Upper lobe of right lung (tissue), 1 donor: ENCODE measurements at regions not wholly inside any gene's neighbourhood (a gene's known extent, or its start where the extent isn't known, plus 50 kb on each side); places are given as distances from the start of the nearest gene placed in this dataset.

Experiments used
- ATAC-seq: fragments of 200-7000 bp; cut with Tn5 transposase; one replicate; pipeline ENCODE4 v1.9.1; 2020; ENCODE audit warnings: mild to moderate bottlenecking, moderate library complexity
- DNase-seq: peaks from one replicate; pipeline ENCODE4 v3.0.0-alpha.2; 2020
- H3K27ac ChIP-seq: fragments of 200-600 bp; one replicate; pipeline ENCODE4 v1.8.0; 2022
- H3K27me3 ChIP-seq: fragments of 200-600 bp; one replicate; pipeline ENCODE4 v1.8.0; 2022; ENCODE audit warnings: mild to moderate bottlenecking
- H3K36me3 ChIP-seq: fragments of 200-600 bp; one replicate; pipeline ENCODE4 v1.8.0; 2022
- H3K4me1 ChIP-seq: fragments of 200-600 bp; one replicate; pipeline ENCODE4 v1.8.0; 2022
- H3K4me3 ChIP-seq: fragments of 200-600 bp; one replicate; pipeline ENCODE4 v1.8.0; 2022; ENCODE audit warnings: mild to moderate bottlenecking
- H3K9me3 ChIP-seq: fragments of 200-600 bp; one replicate; pipeline ENCODE4 v1.8.0; 2022
- CTCF ChIP-seq: fragments of 200-600 bp; IDR thresholded peaks from one replicate; pipeline ENCODE4 v1.8.0; 2022; ENCODE audit warnings: antibody characterized with exemption
- intact Hi-C: fragments of 100-400 bp; cut with DNase I; formaldehyde crosslinking; loops from one replicate; pipeline ENCODE4 v1.11.0; 2022
- donor health status: DM: no; HTN: yes; CAD: no; lungs with severe emphysema.

- no peak for DNase-seq
- no peak overlapping the region for H3K4me3 ChIP-seq
- H3K36me3 ChIP-seq, result no peaks in the 10 kb centered on the region
- TF ChIP-seq CTCF, result no peak
- H3K4me1 ChIP-seq, result no peaks in the 10 kb centered on the region
- no peak for ATAC-seq
- intact Hi-C loops, result no loop called here
- no peaks in the 10 kb centered on the region for H3K27me3 ChIP-seq
- no peak overlapping the region for H3K27ac ChIP-seq
- H3K9me3 ChIP-seq, result no peaks in the 10 kb centered on the region
Measured at GRCh38 chr3:26245236-26245635, 377.3 kb upstream of the LRRC3B start.

- ATAC-seq (no peak), DNase-seq (no peak)
- H3K9me3 ChIP-seq, result no peaks in the 10 kb centered on the region
- no peaks in the 10 kb centered on the region for H3K4me1 ChIP-seq
- H3K36me3 ChIP-seq, result no peaks in the 10 kb centered on the region
- TF ChIP-seq CTCF, result no peak
- no peak overlapping the region for H3K27ac ChIP-seq
- H3K4me3 ChIP-seq, result no peak overlapping the region
- H3K27me3 ChIP-seq, result no peaks in the 10 kb centered on the region
- intact Hi-C loops, result no loop called here
Measured at GRCh38 chr3:26246901-26247300, 375.7 kb upstream of the LRRC3B start.

GRCh38 chr3:26247712-26248111 is 374.9 kb upstream of the LRRC3B start:
- H3K27ac ChIP-seq, result no peak overlapping the region
- H3K27me3 ChIP-seq, result no peaks in the 10 kb centered on the region
- no peaks in the 10 kb centered on the region for H3K36me3 ChIP-seq
- H3K4me3 ChIP-seq, result no peak overlapping the region
- no peak for TF ChIP-seq CTCF
- no peaks in the 10 kb centered on the region for H3K9me3 ChIP-seq
- no peak for ATAC-seq
- intact Hi-C loops, result no loop called here
- no peaks in the 10 kb centered on the region for H3K4me1 ChIP-seq
- no peak for DNase-seq

- no peaks in the 10 kb centered on the region for H3K27me3 ChIP-seq
- H3K4me3 ChIP-seq, result no peak overlapping the region
- no peak overlapping the region for H3K27ac ChIP-seq
- no peaks in the 10 kb centered on the region for H3K36me3 ChIP-seq
- intact Hi-C loops, result no loop called here
- no peaks in the 10 kb centered on the region for H3K9me3 ChIP-seq
- DNase-seq (no peak), ATAC-seq (no peak)
- H3K4me1 ChIP-seq, result no peaks in the 10 kb centered on the region
- no peak for TF ChIP-seq CTCF
Measured at GRCh38 chr3:26252001-26252400, 370.6 kb upstream of the LRRC3B start.

- Histone ChIP-seq H3K27me3 (no peaks in the 10 kb centered on the region), H3K4me3 (no peak overlapping the region), H3K27ac (no peak overlapping the region), H3K4me1 (no peaks in the 10 kb centered on the region), H3K36me3 (no peaks in the 10 kb centered on the region), H3K9me3 (no peaks in the 10 kb centered on the region)
- no peak for TF ChIP-seq CTCF
- intact Hi-C loops, result no loop called here
- no peak for DNase-seq
- ATAC-seq, result no peak
Measured at GRCh38 chr3:26256224-26256623, 366.3 kb upstream of the LRRC3B start.

GRCh38 chr3:26259176-26259575 is 363.4 kb upstream of the LRRC3B start:
- Histone ChIP-seq H3K9me3 (no peaks in the 10 kb centered on the region), H3K27ac (no peak overlapping the region), H3K27me3 (no peaks in the 10 kb centered on the region), H3K36me3 (no peaks in the 10 kb centered on the region), H3K4me3 (no peak overlapping the region), H3K4me1 (no peaks in the 10 kb centered on the region)
- TF ChIP-seq CTCF, result no peak
- intact Hi-C loops, result no loop called here
- DNase-seq (no peak), ATAC-seq (no peak)
